HUES6 (cell line): ENCODE measurements at regions not wholly inside any gene's neighbourhood (a gene's known extent, or its start where the extent isn't known, plus 50 kb on each side); places are given as distances from the start of the nearest gene placed in this dataset.
A peak's percentile ranks its signal among the peaks of the same experiment; 100 is the strongest.

Experiments
- H3K27ac ChIP-seq: 2 replicates; pipeline ENCODE4 v1.7.0; 2013; ENCODE audit warnings: low read depth, mild to moderate bottlenecking, low read length, inconsistent platforms
- H3K27me3 ChIP-seq: 2 replicates; pipeline ENCODE4 v1.6.1; 2013; ENCODE audit warnings: low read length; ENCODE audit not compliant: control insufficient read depth, insufficient read depth
- H3K36me3 ChIP-seq: 2 replicates; pipeline ENCODE4 v1.6.1; 2013; ENCODE audit warnings: low read length; ENCODE audit not compliant: control insufficient read depth, insufficient read depth
- H3K4me1 ChIP-seq: 2 replicates; pipeline ENCODE4 v1.6.1; 2013; ENCODE audit warnings: low read length; ENCODE audit not compliant: control insufficient read depth, insufficient read depth
- H3K4me3 ChIP-seq: 2 replicates; pipeline ENCODE4 v1.5.1; 2013; ENCODE audit warnings: low read depth, low read length
- H3K9ac ChIP-seq: one replicate; pipeline ENCODE4 v1.6.1; 2013; ENCODE audit warnings: mild to moderate bottlenecking, low read length
- H3K9me3 ChIP-seq: 2 replicates; pipeline ENCODE4 v1.6.1; 2013; ENCODE audit warnings: low read depth, low read length; ENCODE audit not compliant: control insufficient read depth, insufficient read depth

DNA sequence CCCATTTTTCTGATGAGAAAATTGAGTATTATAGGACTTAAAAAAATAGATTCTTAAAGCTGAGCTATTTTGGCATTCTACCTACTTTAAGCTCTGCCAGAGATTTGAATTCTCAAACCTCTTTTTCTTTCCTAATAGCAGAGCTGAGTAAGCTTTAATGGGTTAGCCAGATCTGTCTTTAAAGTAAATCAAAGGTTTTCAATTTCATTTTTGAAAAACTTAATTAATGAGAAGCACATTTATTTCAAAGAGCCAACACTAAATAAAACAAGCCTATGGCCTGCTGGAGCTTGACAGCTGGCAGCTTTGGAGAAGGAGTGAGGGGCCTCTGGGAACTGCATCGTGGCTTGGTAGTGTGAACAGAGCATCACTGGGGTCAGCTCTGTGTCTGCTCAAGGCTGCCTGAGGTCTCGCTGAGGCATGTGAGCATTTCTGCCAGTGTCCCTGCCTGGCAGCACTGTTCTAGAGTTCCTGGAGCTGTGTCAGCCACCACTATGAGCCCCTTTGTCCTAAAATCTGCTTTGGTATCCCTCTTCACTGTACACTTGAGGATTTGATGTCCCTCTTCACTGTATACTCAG lies 50.4 kb upstream of the PRSS23 start:
- H3K36me3 ChIP-seq: no peaks in the 10 kb centered on the region
- H3K9ac ChIP-seq: no peak overlapping the region
- H3K4me3 ChIP-seq: no peak overlapping the region
- no peaks in the 10 kb centered on the region for H3K27me3 ChIP-seq
- no peak overlapping the region for H3K27ac ChIP-seq
- peaks cover 6% of the 10 kb centered on the region; the same call in 1 of the 2 replicates for H3K4me1 ChIP-seq
- no peaks in the 10 kb centered on the region for H3K9me3 ChIP-seq

DNA sequence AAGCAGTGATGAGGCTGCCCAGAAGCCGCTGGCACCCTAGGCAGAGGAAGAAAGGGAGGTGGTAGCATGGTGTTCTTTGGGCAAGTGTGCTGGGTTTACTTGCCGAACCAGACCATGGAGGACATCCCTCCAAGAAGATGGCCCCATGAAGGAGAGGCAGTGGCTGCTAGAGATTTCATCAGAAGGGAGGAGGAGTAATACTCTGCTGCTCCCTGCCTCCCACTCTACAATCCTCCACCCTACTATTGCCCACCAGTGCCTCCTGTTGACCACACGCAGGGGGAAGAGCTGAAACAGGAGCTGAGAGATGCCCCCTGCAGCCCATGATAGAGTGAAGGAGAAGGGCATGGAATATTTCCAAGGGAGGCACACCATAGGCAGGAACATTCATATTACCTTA lies 51.0 kb upstream of the PRSS23 start:
- Histone ChIP-seq H3K36me3 (no peaks in the 10 kb centered on the region), H3K27ac (no peak overlapping the region), H3K4me1 (peaks cover 6% of the 10 kb centered on the region; the same call in 1 of the 2 replicates), H3K9me3 (no peaks in the 10 kb centered on the region; the same call in 1 of the 2 replicates), H3K27me3 (no peaks in the 10 kb centered on the region), H3K9ac (no peak overlapping the region), H3K4me3 (no peak overlapping the region)

- peaks cover 6% of the 10 kb centered on the region; the same call in 1 of the 2 replicates for H3K4me1 ChIP-seq
- no peaks in the 10 kb centered on the region for H3K27me3 ChIP-seq
- no peak overlapping the region for H3K27ac ChIP-seq
- no peaks in the 10 kb centered on the region; the same call in 1 of the 2 replicates for H3K9me3 ChIP-seq
- no peaks in the 10 kb centered on the region for H3K36me3 ChIP-seq
- H3K4me3 ChIP-seq: no peak overlapping the region
- no peak overlapping the region for H3K9ac ChIP-seq
Measured at GRCh38 chr11:86748296-86748695, 52.0 kb upstream of the PRSS23 start.

DNA sequence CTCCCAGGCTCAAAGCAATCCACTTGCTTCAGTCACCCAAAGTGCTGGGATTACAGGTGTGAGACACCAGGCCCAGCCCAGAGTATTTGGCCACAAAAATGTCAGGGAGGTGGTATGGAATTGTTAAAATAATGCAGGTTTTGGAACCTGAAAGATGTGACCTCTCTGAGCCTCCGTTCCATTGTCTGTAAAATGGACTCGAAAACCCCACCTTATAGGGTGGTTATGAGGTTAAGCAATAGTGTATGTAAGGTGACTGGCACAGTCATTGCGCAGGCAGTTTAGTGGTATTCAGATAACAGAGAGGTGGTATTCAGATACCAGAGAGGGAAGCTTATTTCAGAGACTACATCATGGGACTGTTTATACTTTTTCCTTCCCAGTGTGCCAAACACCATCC lies 52.5 kb upstream of the PRSS23 start:
- Histone ChIP-seq H3K27me3 (no peaks in the 10 kb centered on the region), H3K4me1 (peaks cover 6% of the 10 kb centered on the region; the same call in 1 of the 2 replicates), H3K27ac (no peak overlapping the region), H3K4me3 (no peak overlapping the region), H3K9ac (no peak overlapping the region), H3K36me3 (no peaks in the 10 kb centered on the region), H3K9me3 (no peaks in the 10 kb centered on the region; the same call in 1 of the 2 replicates)

DNA sequence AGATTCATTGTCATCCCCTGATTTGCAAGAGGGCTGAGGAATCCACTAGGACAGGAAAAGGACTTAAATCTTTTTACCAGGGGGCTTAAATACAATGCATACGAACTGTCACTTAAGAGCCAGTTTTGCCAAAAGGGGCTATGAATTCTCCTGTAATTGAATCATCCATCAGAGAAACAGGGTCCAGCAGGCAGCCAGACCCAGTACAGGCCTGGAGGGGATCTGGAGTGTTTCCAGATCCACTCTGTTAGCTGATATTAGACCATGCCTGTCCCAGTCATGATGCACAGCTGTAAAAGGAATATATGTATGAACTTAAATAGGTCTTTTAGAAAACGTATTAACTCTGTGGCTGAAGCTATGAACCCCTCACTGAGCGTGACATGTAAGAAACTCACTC lies 53.8 kb upstream of the PRSS23 start:
- Histone ChIP-seq H3K4me3 (no peak overlapping the region), H3K9me3 (no peaks in the 10 kb centered on the region; the same call in 1 of the 2 replicates), H3K27me3 (no peaks in the 10 kb centered on the region), H3K4me1 (peaks cover 6% of the 10 kb centered on the region; the same call in 1 of the 2 replicates), H3K9ac (no peak overlapping the region), H3K27ac (no peak overlapping the region), H3K36me3 (no peaks in the 10 kb centered on the region)

GRCh38 chr11:86745571-86745970 lies 54.8 kb upstream of the PRSS23 start:
- H3K27me3 ChIP-seq: no peaks in the 10 kb centered on the region
- H3K36me3 ChIP-seq: no peaks in the 10 kb centered on the region
- no peak overlapping the region for H3K27ac ChIP-seq
- no peaks in the 10 kb centered on the region; the same call in 1 of the 2 replicates for H3K9me3 ChIP-seq
- no peak overlapping the region for H3K9ac ChIP-seq
- H3K4me1 ChIP-seq: peaks cover 15% of the 10 kb centered on the region; the same call in 1 of the 2 replicates
- H3K4me3 ChIP-seq: no peak overlapping the region

- no peaks in the 10 kb centered on the region for H3K36me3 ChIP-seq
- H3K4me1 ChIP-seq: peaks cover 28% of the 10 kb centered on the region
- H3K9me3 ChIP-seq: no peaks in the 10 kb centered on the region; the same call in 1 of the 2 replicates
- H3K9ac ChIP-seq: no peak overlapping the region
- no peaks in the 10 kb centered on the region for H3K27me3 ChIP-seq
- H3K27ac ChIP-seq: no peak overlapping the region
- no peak overlapping the region for H3K4me3 ChIP-seq
Measured at GRCh38 chr11:86743223-86744118, 56.9 kb upstream of the PRSS23 start.

DNA sequence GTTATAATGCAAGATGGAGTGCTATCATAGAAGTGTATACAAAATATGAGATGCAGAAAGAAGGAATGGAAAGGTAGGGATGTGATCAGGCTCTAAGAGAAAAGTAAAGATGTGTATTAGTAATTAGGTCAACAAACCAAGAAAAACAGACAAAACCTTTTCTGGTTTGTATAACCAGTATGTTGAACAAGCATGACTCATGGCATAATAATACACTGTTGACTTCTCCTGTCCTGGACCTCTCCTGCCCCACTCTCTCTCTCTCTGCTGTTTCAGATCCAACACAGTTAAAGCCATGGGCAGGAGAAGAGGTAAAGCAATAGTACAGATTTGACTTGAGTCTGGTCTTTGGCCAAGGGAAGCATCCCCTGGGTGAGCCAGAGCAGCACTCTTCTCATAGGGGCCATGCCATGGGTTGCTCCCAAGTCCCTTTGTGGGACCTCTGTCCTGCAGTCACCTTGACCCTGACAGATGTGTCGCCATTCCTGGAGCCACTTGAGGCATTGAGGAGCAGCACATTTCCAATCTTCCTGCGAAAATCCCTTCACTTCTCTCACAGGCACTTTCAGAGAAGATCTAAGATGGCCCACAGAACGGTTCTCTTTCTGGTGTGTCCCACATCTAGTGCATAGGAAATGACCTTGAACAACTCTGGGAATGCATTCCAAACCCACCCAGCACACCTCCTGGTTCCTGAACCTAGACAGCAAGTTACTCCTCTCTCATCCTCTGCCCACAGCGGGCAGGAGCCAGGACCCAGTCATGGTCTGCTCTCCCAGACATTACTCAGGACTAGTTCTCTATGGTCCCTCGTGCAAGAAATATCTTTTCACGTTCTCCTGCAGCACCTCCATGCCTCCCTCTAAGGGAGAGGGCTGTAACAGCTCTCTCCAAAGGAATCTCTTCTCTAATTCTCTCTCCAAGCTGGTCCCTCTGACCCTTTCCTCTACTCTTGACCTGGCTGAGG lies 58.2 kb upstream of the PRSS23 start:
- Histone ChIP-seq H3K27me3 (no peaks in the 10 kb centered on the region), H3K4me3 (no peak overlapping the region), H3K36me3 (no peaks in the 10 kb centered on the region), H3K4me1 (peaks cover 28% of the 10 kb centered on the region), H3K27ac (no peak overlapping the region; the same call in 1 of the 2 replicates), H3K9me3 (no peaks in the 10 kb centered on the region; the same call in 1 of the 2 replicates), H3K9ac (no peak overlapping the region)

- H3K27ac ChIP-seq: peak overlapping the region; percentile 96
- H3K27me3 ChIP-seq: no peaks in the 10 kb centered on the region
- no peaks in the 10 kb centered on the region for H3K36me3 ChIP-seq
- peaks cover 25% of the 10 kb centered on the region for H3K4me1 ChIP-seq
- H3K9me3 ChIP-seq: no peaks in the 10 kb centered on the region; the same call in 1 of the 2 replicates
- no peak overlapping the region for H3K9ac ChIP-seq
- H3K4me3 ChIP-seq: no peak overlapping the region
Measured at GRCh38 chr11:86741484-86741835, 58.9 kb upstream of the PRSS23 start.

GRCh38 chr11:86740628-86741483 lies 59.5 kb upstream of the PRSS23 start:
- Histone ChIP-seq H3K27me3 (no peaks in the 10 kb centered on the region), H3K27ac (peak overlapping the region; percentile 96), H3K9ac (peak overlapping the region; percentile 71), H3K9me3 (no peaks in the 10 kb centered on the region; the same call in 1 of the 2 replicates), H3K4me1 (peaks cover 22% of the 10 kb centered on the region), H3K4me3 (0 out of 2 replicates have a peak overlapping the region, but pooled peaks have one; percentile 4), H3K36me3 (no peaks in the 10 kb centered on the region)
